Fibroblast of pulmonary artery (primary cell): ENCODE measurements at regions not wholly inside any gene's neighbourhood (a gene's known extent, or its start where the extent isn't known, plus 50 kb on each side); places are given as distances from the start of the nearest gene placed in this dataset.

ENCODE experiments used
- DNase-seq: peaks from one replicate; pipeline ENCODE4 v3.0.0-alpha.2; 2010; ENCODE audit warnings: low read depth
- H3K4me3 ChIP-seq: replicated peaks from 2 replicates; pipeline ENCODE4 v1.5.1; 2011; ENCODE audit warnings: low read depth, mild to moderate bottlenecking, control low read depth, low read length, moderate library complexity
- CTCF ChIP-seq: IDR thresholded peaks from 2 replicates; pipeline ENCODE4 v1.5.1; 2011; ENCODE audit warnings: mild to moderate bottlenecking, control low read depth, low read length, inconsistent platforms; ENCODE audit errors: missing control alignments

GRCh38 chr9:26483991-26484390 is 408.6 kb downstream of the CAAP1 start:
- no peak for TF ChIP-seq CTCF
- no peak overlapping the region for H3K4me3 ChIP-seq
- DNase-seq, result no peak

- TF ChIP-seq CTCF, result no peak
- no peak for DNase-seq
- H3K4me3 ChIP-seq, result no peak overlapping the region
These were observed 414.6 kb downstream of the CAAP1 start for GRCh38 chr9:26477963-26478362.

- H3K4me3 ChIP-seq, result no peak overlapping the region
- no peak for DNase-seq
- TF ChIP-seq CTCF, result no peak
These were observed 421.3 kb downstream of the CAAP1 start for GRCh38 chr9:26471261-26471660.

- no peak for TF ChIP-seq CTCF
- no peak overlapping the region for H3K4me3 ChIP-seq
- DNase-seq, result no peak
These were observed 422.3 kb downstream of the CAAP1 start for GRCh38 chr9:26470284-26470683.

GRCh38 chr9:26463837-26464236 is 428.8 kb downstream of the CAAP1 start:
- no peak for DNase-seq
- H3K4me3 ChIP-seq, result no peak overlapping the region
- TF ChIP-seq CTCF, result no peak

GRCh38 chr9:26462751-26463150 is 429.9 kb downstream of the CAAP1 start:
- H3K4me3 ChIP-seq, result no peak overlapping the region
- TF ChIP-seq CTCF, result no peak
- no peak for DNase-seq

GRCh38 chr9:26462213-26462612 is 430.4 kb downstream of the CAAP1 start:
- DNase-seq, result no peak
- TF ChIP-seq CTCF, result no peak
- no peak overlapping the region for H3K4me3 ChIP-seq
